ENCODE measurements at regions not wholly inside any gene's neighbourhood (a gene's known extent, or its start where the extent isn't known, plus 50 kb on each side); places are given as distances from the start of the nearest gene placed in this dataset.

DNA sequence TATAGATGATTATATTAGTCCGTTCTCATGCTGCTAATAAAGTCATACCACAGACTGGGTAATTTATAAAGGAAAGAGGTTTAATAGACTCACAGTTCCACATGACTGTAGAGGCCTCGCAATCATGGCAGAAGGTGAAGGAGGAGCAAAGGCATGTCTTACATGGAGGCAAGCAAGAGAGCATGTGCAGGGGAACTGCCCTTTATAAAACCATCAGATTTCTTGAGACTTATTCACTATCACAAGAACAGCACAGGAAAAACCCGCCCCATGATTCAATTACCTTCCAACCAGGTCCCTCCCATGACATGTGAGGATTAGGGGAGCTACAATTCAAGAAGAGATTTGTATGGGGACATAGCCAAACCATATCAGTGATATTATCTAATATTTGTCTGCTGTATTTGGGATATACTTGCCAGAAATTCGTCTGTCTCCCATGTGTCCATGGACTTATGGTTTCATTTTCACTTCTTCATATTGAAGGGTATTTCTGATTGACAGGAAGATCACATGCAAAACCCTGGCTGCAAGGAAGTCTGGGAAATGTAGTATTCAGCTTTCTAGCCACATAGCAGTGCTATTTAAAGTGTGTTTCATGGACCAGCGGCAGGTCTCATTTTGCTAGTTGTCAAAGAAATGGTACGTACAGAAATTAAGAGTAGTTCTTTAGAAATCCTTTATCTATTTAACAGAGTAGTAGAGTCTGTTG is 50.5 kb upstream of the PAK5 start:
- WGBS, result 85% methylated on average over 6 of the region's 6 CpGs
- Histone ChIP-seq H3K4me3 (no peak overlapping the region), H3K36me3 (no peaks in the 10 kb centered on the region), H3K9me3 (no peaks in the 10 kb centered on the region), H3K27ac (replicated peaks in 1 of 4) (no peak overlapping the region), H3K4me1 (no peaks in the 10 kb centered on the region), H3K27me3 (no peaks in the 10 kb centered on the region)
- no peak for DNase-seq (ENCODE audit: extremely low spot score)
- no peak for TF ChIP-seq EP300 (IDR thresholded peaks at IDR 0.05)
- TF ChIP-seq, protein P1, sequence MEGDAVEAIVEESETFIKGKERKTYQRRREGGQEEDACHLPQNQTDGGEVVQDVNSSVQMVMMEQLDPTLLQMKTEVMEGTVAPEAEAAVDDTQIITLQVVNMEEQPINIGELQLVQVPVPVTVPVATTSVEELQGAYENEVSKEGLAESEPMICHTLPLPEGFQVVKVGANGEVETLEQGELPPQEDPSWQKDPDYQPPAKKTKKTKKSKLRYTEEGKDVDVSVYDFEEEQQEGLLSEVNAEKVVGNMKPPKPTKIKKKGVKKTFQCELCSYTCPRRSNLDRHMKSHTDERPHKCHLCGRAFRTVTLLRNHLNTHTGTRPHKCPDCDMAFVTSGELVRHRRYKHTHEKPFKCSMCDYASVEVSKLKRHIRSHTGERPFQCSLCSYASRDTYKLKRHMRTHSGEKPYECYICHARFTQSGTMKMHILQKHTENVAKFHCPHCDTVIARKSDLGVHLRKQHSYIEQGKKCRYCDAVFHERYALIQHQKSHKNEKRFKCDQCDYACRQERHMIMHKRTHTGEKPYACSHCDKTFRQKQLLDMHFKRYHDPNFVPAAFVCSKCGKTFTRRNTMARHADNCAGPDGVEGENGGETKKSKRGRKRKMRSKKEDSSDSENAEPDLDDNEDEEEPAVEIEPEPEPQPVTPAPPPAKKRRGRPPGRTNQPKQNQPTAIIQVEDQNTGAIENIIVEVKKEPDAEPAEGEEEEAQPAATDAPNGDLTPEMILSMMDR (IDR thresholded peaks at IDR 0.05), result no peak
- TF ChIP-seq POLR2AphosphoS5 (IDR thresholded peaks at IDR 0.05), result no peak
- TF ChIP-seq POLR2A (IDR thresholded peaks at IDR 0.05; ENCODE audit: low read depth), result no peak
- intact Hi-C loops (cut with DNase I), result no loop called here

Data from esophagus muscularis mucosa (tissue), 4 donors.